VCaP (cell line): ENCODE measurements at regions not wholly inside any gene's neighbourhood (a gene's known extent, or its start where the extent isn't known, plus 50 kb on each side); places are given as distances from the start of the nearest gene placed in this dataset.

Source experiments
- H3K27ac ChIP-seq: fragments of 450-650 bp; 2 replicates; pipeline ENCODE4 v1.5.1; 2017
- TF ChIP-seq, protein P1 (sequence below): fragments of 450-650 bp; conservative IDR thresholded peaks from 2 replicates; pipeline ENCODE4 v1.5.1; 2017; ENCODE audit warnings: mild to moderate bottlenecking, moderate library complexity

DNA sequence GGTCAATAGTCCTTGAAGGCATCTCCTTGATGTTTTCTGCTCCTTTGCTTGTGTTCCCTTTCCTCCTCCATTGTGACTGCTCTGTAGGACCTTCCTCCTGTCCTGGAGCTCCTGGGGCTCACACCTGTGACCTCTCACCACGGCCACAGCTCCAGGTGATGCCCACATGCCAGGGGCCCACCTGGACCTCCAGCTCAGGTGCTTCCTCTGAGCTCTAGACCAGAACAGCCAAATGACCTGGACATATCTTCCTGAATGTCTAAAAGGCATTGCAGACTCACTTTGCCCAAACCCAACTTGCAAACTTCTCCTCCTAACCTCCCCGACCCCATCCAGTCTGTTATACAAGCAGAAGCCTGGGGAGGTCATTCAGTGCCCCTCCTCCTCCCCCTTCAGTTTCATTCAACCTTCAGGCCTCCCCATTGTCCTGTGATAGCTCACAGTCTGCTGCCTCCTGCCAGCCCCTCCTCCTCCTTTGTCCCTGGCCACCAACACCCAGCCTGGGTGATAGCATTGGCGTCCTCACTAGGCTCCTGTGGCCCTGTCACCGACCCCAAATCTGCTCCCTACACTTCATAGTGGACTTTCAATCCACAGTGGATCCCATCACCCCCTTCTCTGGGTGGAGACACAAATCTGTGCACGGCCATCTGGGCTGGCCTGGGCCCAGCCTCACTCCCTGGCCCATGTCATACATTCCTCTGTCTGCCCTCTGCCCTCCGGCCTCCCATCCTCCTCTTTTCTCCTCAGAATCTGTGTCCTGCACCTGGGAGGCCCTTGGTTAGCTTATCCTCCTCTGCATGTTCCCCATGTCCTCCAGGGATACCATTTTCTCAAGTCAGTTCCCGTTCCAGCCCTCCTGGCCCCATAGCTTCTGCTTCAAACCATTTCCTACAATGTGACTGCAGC is 310.4 kb upstream of the HDAC4 start:
- TF ChIP-seq, protein P1, sequence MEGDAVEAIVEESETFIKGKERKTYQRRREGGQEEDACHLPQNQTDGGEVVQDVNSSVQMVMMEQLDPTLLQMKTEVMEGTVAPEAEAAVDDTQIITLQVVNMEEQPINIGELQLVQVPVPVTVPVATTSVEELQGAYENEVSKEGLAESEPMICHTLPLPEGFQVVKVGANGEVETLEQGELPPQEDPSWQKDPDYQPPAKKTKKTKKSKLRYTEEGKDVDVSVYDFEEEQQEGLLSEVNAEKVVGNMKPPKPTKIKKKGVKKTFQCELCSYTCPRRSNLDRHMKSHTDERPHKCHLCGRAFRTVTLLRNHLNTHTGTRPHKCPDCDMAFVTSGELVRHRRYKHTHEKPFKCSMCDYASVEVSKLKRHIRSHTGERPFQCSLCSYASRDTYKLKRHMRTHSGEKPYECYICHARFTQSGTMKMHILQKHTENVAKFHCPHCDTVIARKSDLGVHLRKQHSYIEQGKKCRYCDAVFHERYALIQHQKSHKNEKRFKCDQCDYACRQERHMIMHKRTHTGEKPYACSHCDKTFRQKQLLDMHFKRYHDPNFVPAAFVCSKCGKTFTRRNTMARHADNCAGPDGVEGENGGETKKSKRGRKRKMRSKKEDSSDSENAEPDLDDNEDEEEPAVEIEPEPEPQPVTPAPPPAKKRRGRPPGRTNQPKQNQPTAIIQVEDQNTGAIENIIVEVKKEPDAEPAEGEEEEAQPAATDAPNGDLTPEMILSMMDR, result no peak
- no peak overlapping the region for H3K27ac ChIP-seq

DNA sequence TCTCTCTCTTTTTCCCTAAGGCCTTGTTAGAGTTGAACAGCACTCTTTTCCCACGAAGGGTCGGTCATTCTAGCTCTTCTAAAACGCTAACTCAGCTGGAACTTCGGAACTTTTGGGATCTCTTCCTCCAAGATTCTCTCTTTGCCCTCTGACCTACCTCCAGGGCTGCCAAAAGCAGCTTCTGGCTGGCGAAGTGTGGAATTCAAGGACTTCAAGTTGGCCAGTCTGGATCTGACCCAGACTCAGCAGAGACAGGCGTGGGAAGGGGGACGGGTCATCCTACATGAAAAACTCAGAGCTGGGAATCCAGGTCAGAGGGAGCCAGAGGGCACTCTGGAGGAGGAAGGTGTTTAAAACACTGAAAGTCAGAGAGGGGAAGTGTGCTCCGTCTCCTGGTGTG is 305.5 kb upstream of the HDAC4 start:
- TF ChIP-seq, protein P1, result no peak
- H3K27ac ChIP-seq, result no peak overlapping the region

DNA sequence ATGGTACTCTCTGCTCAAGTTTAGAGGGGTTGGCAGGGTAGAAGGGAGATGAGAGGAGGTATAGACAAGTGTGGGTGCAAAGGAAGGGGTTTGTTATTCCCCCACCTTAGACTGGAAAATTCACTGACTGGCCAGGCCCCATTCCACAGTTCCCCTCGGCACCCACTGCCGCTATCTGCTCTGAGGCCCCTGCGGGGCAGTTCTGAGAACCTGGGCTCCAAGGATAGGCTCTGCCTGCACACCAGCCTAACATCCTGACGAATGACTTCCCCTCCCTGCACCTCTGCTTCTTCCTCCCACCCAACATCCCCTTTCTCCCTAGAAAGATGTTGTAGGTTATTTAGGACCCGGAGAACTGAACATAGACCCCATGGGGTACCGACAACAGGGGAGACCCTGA is 303.9 kb upstream of the HDAC4 start:
- TF ChIP-seq, protein P1, result no peak
- no peak overlapping the region for H3K27ac ChIP-seq

DNA sequence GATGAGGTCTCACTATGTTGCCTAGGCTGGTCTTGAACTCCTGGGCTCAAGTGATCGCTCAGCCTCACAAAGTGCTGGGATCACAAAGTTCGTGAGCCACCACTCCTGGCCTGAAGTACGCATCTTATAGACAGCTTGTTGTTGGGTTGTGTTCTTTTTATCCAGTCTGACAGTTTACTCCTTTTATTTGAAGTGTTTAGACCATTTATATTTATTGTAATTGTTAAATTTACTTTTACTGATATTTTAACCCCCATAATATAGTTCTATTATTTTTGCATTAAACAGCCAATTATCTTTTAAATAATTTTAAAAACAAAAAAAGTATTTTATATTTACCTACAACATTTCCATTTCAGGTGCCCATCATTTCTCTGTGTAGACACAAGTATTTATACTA is 303.0 kb upstream of the HDAC4 start:
- TF ChIP-seq, protein P1, result no peak
- no peak overlapping the region for H3K27ac ChIP-seq

DNA sequence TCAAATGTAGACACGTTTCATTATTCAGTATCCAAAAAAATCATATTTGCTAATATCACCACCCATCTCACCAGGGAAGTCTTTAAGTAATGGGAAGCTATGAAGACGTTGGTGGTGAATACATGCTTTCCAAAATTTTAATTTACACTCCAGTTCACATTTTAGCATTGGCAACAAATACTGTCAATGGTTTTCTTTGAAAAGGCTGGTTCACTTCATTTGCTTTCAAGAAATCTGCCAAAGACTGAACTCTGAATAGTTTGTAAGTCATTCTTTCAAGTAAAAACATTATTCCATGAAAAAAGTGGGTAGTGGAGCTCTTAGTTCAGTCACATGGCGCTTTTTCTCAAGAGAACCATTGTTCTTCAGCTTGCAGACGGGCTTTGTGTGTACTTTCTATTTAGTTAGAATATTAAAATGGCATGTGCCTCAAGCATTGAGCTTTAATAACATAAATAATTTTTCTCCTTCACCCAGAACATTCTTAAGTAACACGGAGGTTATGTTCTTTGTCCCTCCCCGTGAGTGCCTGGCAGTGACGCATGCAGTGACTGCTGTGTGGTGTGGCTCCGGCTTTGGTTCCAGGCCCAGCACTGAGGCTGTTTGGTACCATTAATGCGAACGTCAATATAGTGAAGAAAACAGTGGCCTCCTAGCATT is 300.0 kb upstream of the HDAC4 start:
- no peak overlapping the region for H3K27ac ChIP-seq

DNA sequence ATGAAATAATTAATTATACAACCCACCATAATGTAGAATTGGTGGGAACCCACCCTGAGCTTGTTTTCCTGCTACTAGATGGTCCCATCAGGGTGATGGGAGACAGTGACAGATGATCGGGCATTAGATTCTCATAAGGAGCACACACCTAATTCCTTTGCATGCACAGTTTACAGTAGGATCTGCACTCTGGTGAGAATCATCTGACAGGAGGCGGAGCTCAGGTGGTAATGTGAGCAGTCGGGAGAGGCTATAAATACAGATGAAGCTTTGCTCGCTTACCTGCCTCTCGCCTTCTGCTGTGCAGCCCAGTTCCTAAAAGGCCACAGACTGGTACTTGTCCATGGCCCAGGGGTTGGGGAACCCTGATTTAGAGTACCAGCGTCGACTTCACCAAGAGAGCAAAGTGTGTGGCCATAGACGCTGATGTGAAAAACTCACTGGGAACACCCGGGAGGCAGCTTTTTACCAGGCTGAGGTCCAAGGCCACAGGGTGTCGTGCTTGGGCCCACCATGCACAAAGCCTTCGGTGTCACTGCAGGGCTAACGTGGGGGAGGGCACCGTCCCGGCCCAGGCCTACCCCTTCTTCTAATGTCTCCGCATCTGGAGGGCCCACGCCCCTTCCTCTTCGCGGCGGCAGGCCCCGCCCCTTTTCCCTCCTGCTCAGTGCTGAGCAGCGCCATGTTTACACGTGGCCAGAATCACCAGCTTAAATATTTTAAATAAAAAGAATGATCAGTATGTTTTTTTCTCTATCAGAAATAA is 296.8 kb upstream of the HDAC4 start:
- TF ChIP-seq, protein P1, result no peak

More for the DNA sequence above, 300.0 kb upstream of the HDAC4 start:
- TF ChIP-seq, protein P1, result no peak

DNA sequence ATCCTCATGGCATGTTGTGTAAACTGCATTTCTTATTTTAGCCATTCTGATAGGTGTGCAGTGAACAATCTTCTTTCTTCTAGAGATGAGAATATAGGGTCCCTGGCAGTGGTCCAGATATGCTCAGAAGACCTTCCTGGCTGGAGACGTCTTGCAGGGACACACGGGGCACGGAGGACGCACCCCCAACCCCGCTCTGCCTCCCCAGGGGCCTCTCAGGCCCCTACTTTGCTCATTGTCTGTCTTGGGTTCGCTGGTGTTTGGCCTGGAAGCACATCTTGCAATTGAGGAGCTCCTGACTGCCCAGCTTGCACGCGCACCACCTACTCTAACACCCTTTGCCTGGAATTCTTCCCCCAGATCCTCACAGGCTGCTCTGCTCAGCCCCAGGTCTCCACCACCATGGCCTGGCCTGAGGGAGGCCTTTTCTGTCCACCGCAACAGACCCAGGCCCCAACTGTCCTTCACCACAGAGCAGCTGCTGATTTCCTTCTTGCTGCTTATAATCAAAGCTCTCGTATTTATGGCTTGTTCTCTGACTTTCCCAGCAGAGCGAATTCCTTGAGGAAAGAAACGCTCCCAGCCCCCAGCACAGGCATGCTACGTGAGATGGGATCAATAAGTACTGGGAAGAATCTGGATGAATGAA is 295.9 kb upstream of the HDAC4 start:
- no peak overlapping the region for H3K27ac ChIP-seq
- TF ChIP-seq, protein P1, result no peak

More for the DNA sequence above, 296.8 kb upstream of the HDAC4 start:
- H3K27ac ChIP-seq, result no peak overlapping the region
